ENCODE measurements at regions not wholly inside any gene's neighbourhood (a gene's known extent, or its start where the extent isn't known, plus 50 kb on each side); places are given as distances from the start of the nearest gene placed in this dataset.

GRCh38 chr16:6969594-6969993 is 363.1 kb upstream of the RBFOX1 start:
- CTCF ChIA-PET: no interaction called here
- no peak for TF ChIP-seq CTCF (IDR thresholded peaks at IDR 0.05; ENCODE audit: control extremely low read depth, extremely low read depth, low read depth, missing control alignments)
- POLR2A ChIA-PET: no interaction called here
- DNase-seq (ENCODE audit: extremely low spot score): no peak

- DNase-seq (ENCODE audit: extremely low spot score): no peak
- POLR2A ChIA-PET: no interaction called here
- CTCF ChIA-PET: no interaction called here
- no peak for TF ChIP-seq CTCF (IDR thresholded peaks at IDR 0.05; ENCODE audit: control extremely low read depth, extremely low read depth, low read depth, missing control alignments)
These were observed 364.8 kb upstream of the RBFOX1 start for GRCh38 chr16:6967796-6968320.

- CTCF ChIA-PET: no interaction called here
- TF ChIP-seq CTCF (IDR thresholded peaks at IDR 0.05; ENCODE audit: control extremely low read depth, extremely low read depth, low read depth, missing control alignments): no peak
These were observed 365.7 kb upstream of the RBFOX1 start for GRCh38 chr16:6966925-6967324.

GRCh38 chr16:6964679-6965078 is 368.0 kb upstream of the RBFOX1 start:
- no peak for DNase-seq (ENCODE audit: extremely low spot score)
- ChIA-PET POLR2A (no interaction called here), CTCF (no interaction called here)
- no peak for TF ChIP-seq CTCF (IDR thresholded peaks at IDR 0.05; ENCODE audit: control extremely low read depth, extremely low read depth, low read depth, missing control alignments)

More at GRCh38 chr16:6966925-6967324, 365.7 kb upstream of the RBFOX1 start:
- no peak for DNase-seq (ENCODE audit: extremely low spot score)
- POLR2A ChIA-PET: no interaction called here

GRCh38 chr16:6961704-6962103 is 370.9 kb upstream of the RBFOX1 start:
- TF ChIP-seq CTCF (IDR thresholded peaks at IDR 0.05; ENCODE audit: control extremely low read depth, extremely low read depth, low read depth, missing control alignments): no peak
- no peak for DNase-seq (ENCODE audit: extremely low spot score)
- POLR2A ChIA-PET: no interaction called here
- CTCF ChIA-PET: no interaction called here

GRCh38 chr16:6958184-6958583 is 374.5 kb upstream of the RBFOX1 start:
- no peak for DNase-seq (ENCODE audit: extremely low spot score)
- ChIA-PET CTCF (no interaction called here), POLR2A (no interaction called here)
- TF ChIP-seq CTCF (IDR thresholded peaks at IDR 0.05; ENCODE audit: control extremely low read depth, extremely low read depth, low read depth, missing control alignments): no peak

- DNase-seq (ENCODE audit: extremely low spot score): no peak
- TF ChIP-seq CTCF (IDR thresholded peaks at IDR 0.05; ENCODE audit: control extremely low read depth, extremely low read depth, low read depth, missing control alignments): no peak
- ChIA-PET CTCF (no interaction called here), POLR2A (no interaction called here)
These were observed 375.0 kb upstream of the RBFOX1 start for GRCh38 chr16:6957681-6958080.
